Ectodermal cell (in vitro differentiated cells): ENCODE measurements at regions not wholly inside any gene's neighbourhood (a gene's known extent, or its start where the extent isn't known, plus 50 kb on each side); places are given as distances from the start of the nearest gene placed in this dataset.
"Not testable (repeated sequence)": the region's sequence is repeated elsewhere in the genome, so short reads cannot be mapped to it uniquely, and the experiment has no call there.

Experiments used
- H3K27ac ChIP-seq: 2 replicates; pipeline ENCODE4 v1.7.0; 2013; ENCODE audit warnings: mild to moderate bottlenecking, low read depth, low read length; ENCODE audit not compliant: insufficient read depth, poor library complexity, severe bottlenecking
- H3K27me3 ChIP-seq: 2 replicates; pipeline ENCODE4 v1.7.0; 2013; ENCODE audit warnings: mild to moderate bottlenecking, low read length; ENCODE audit not compliant: insufficient read depth, control insufficient read depth, poor library complexity, severe bottlenecking
- H3K36me3 ChIP-seq: one replicate; pipeline ENCODE4 v1.7.0; 2013; ENCODE audit warnings: low read length; ENCODE audit not compliant: control insufficient read depth, insufficient read depth
- H3K4me1 ChIP-seq: one replicate; pipeline ENCODE4 v1.7.0; 2013; ENCODE audit warnings: low read length; ENCODE audit not compliant: control insufficient read depth, insufficient read depth
- H3K4me3 ChIP-seq: 2 replicates; pipeline ENCODE4 v1.7.0; 2013; ENCODE audit warnings: low read depth, low read length, control low read depth; ENCODE audit not compliant: insufficient read depth
- H3K9me3 ChIP-seq: 2 replicates; pipeline ENCODE4 v1.7.0; 2013; ENCODE audit warnings: mild to moderate bottlenecking, low read length, moderate library complexity; ENCODE audit not compliant: control insufficient read depth
- WGBS, 2 experiments: methylation state at CpG; one replicate each; pipeline ENCODE4 v1.1.7; 2013; ENCODE audit warnings: missing lambda C conversion rate in 2 of 2; 5-methylcytosine and 5-hydroxymethylcytosine counted together

DNA sequence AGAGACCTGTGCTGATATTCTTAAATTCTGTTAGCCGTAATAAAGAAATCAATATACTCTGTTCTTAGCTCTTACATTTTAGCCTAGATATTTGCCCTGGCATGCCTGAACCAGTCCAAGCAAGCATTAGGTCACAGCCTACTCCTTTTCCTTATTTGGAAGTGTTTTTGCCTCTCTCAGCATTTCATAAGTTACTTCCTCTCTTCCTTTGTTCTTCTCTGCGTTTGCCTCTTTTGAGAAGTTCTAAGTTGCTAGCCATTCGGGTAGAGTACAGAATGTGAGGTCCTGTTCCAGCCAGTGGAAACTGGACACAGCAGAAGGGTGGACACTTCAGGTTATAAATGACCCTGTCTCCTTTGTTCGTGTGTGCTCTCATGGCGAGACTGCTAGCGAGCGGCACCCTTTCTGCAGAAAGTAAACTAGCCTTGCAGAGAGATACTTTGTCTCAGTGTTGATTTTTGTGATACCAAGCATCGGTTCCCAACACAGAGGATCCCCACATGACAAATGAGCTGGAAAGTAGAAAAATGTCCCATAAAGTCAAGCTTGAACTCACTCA lies 75.0 kb upstream of the FAM153A start:
- not testable (repeated sequence) for H3K27ac ChIP-seq, H3K27me3 ChIP-seq, H3K9me3 ChIP-seq, H3K4me1 ChIP-seq, H3K36me3 ChIP-seq, H3K4me3 ChIP-seq
- WGBS, 2 experiments = 93 to 97% methylated on average over 4 to 5 of the region's 8 CpGs

DNA sequence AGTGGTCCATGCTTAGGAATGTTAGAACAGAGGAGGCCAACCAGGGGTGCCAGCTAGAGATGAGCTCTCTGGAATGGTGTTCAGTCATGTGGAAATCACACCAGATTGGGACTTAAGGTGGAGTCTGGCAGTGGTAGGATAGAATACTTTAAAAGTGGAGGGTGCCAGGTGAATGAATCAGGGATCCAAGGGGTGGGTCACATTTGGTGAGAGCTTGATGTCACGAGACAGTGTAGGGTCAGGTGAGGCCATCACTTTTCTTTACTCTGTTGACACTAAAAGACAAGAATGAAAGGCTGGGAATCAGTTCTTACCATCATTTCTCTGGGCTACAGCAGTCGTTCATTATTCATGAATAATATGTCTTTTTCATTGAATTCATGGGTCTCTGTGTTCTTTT lies 73.8 kb upstream of the FAM153A start:
- not testable (repeated sequence) for H3K27me3 ChIP-seq, H3K27ac ChIP-seq, H3K4me1 ChIP-seq, H3K4me3 ChIP-seq, H3K36me3 ChIP-seq, H3K9me3 ChIP-seq
- WGBS, 2 experiments = no CpG with 5 or more reads among the region's 2 CpGs

DNA sequence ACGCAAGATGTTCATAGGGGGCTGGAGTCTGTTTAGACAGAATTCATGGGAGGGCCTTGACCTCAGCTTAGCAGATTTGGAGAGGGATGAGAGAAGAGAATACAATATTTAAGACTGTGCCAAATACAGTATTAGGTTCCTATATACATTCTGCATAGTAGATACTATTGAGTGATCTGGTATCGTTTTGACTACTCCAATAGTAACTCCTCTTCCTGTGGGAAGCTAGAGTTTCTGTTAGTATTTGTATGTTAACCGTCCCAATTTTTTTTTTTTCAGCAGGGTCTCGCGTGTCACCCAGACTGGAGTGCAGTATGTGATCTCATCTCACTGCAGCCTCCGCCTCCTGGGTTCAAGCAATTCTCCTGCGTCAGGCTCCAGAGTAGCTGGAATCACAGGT lies 65.2 kb upstream of the FAM153A start:
- not testable (repeated sequence) for H3K9me3 ChIP-seq, H3K27ac ChIP-seq, H3K27me3 ChIP-seq, H3K36me3 ChIP-seq, H3K4me1 ChIP-seq, H3K4me3 ChIP-seq
- 83 to 87% methylated on average over 3 to 6 of the region's 7 CpGs for WGBS, 2 experiments

DNA sequence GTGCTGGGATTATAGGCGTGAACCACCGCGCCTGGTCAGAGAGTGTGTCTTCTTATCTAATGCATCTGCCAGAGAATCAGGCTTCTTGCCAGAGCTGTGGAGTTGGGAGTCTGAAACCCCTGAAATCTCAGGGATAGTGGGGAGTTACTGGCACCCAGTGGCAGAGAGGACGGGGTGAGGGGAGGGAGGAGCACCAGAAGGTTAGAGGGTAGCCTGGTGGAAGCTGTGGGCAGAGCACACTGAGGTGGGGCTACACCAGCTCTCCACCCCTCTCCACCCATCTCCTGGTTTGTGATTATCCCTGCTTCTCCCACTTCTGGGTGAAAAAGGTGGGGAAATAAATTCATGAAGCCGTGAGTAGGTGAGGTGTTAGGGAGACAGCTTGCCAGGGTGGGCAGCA lies 63.9 kb upstream of the FAM153A start:
- not testable (repeated sequence) for H3K4me3 ChIP-seq, H3K4me1 ChIP-seq, H3K36me3 ChIP-seq, H3K9me3 ChIP-seq, H3K27me3 ChIP-seq, H3K27ac ChIP-seq
- 63% methylated on average over 1 of the region's 5 CpGs; no CpG with 5 or more reads in 1 of the 2 experiments for WGBS, 2 experiments

DNA sequence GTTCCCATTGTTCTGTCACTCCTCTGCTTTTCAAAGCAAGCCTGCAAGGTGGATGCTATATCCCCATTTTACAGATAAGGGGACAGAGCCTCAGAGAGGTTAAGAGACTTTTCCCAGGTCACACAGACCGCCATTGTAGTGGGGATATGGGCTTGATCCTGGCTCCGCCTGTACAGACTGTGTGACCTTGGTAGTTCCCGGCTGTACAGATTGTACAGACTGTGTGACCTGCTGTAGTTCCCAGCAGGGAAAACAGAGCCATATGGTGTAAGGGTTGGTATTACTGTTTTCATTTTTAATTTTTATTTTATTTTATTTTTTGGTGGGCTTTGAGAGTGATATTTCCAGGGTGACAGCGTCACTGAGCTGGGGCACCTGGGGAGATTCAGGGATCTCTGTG lies 63.2 kb upstream of the FAM153A start:
- not testable (repeated sequence) for H3K4me1 ChIP-seq, H3K27ac ChIP-seq, H3K9me3 ChIP-seq, H3K36me3 ChIP-seq, H3K4me3 ChIP-seq, H3K27me3 ChIP-seq
- WGBS, 2 experiments = 81 to 100% methylated on average over 1 of the region's 4 CpGs

DNA sequence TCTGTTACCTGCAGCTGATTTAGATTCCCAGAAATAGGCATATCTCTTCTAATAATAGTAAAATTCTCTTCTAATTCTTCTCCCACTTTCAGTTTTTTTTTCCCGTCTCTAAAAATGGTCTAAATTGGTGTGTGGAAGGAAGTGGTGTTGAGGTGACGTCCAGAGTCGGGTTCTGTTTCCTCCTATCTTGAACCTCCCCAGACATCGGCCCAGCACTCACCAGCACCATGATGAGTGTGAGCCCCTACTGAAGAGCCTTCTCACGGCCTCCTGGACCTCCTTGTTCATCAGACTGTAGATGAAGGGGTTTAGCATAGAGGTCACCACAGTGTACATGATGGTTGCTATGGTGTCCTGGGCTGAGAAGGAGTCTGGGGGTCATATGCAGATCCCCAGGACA lies 53.5 kb upstream of the FAM153A start:
- H3K4me1 ChIP-seq, H3K27ac ChIP-seq, H3K27me3 ChIP-seq, H3K9me3 ChIP-seq, H3K4me3 ChIP-seq, H3K36me3 ChIP-seq: not testable (repeated sequence)
- no CpG with 5 or more reads among the region's 5 CpGs for WGBS, 2 experiments
